ENCODE measurements at regions not wholly inside any gene's neighbourhood (a gene's known extent, or its start where the extent isn't known, plus 50 kb on each side); places are given as distances from the start of the nearest gene placed in this dataset.
A peak's percentile ranks its signal among the peaks of the same experiment; 100 is the strongest.

GRCh38 chr1:29884740-29885139 lies 648.4 kb downstream of the PTPRU start:
- Histone ChIP-seq H3K9me3 (no peaks in the 10 kb centered on the region), H3K4me1 (no peaks in the 10 kb centered on the region), H3K4me3 (no peak overlapping the region), H3K27me3 (no peaks in the 10 kb centered on the region), H3K36me3 (no peaks in the 10 kb centered on the region), H3K27ac (no peak overlapping the region)
- ATAC-seq (ENCODE audit: low FRiP score in 2 of 2) (no peak), DNase-seq (no peak)
- WGBS, 2 donors, result 91 to 93% methylated on average over 2 of the region's 2 CpGs
- TF ChIP-seq CTCF (IDR thresholded peaks at IDR 0.05) (no peak), EP300 (IDR thresholded peaks at IDR 0.05) (no peak), POLR2AphosphoS5 (IDR thresholded peaks at IDR 0.05) (no peak), POLR2A (IDR thresholded peaks at IDR 0.05) (no peak)

GRCh38 chr1:29883986-29884385 lies 647.7 kb downstream of the PTPRU start:
- ATAC-seq (ENCODE audit: low FRiP score in 2 of 2), result no peak
- no peaks in the 10 kb centered on the region for H3K9me3 ChIP-seq
- peak in 1 of 2 donors; percentile 34 for DNase-seq
- no peak overlapping the region for H3K4me3 ChIP-seq
- 90% methylated on average over 6 to 12 of the region's 12 CpGs for WGBS, 2 donors
- no peaks in the 10 kb centered on the region for H3K27me3 ChIP-seq
- no peaks in the 10 kb centered on the region for H3K4me1 ChIP-seq
- no peak overlapping the region for H3K27ac ChIP-seq
- TF ChIP-seq POLR2AphosphoS5 (IDR thresholded peaks at IDR 0.05), result no peak
- TF ChIP-seq EP300 (IDR thresholded peaks at IDR 0.05), result no peak
- TF ChIP-seq POLR2A (IDR thresholded peaks at IDR 0.05), result no peak
- no peak for TF ChIP-seq CTCF (IDR thresholded peaks at IDR 0.05)
- no peaks in the 10 kb centered on the region for H3K36me3 ChIP-seq

GRCh38 chr1:29883411-29883832 lies 647.1 kb downstream of the PTPRU start:
- H3K4me3 ChIP-seq, result no peak overlapping the region
- DNase-seq (no peak), ATAC-seq (ENCODE audit: low FRiP score in 2 of 2) (no peak)
- TF ChIP-seq POLR2A (IDR thresholded peaks at IDR 0.05) (no peak), POLR2AphosphoS5 (IDR thresholded peaks at IDR 0.05) (no peak), CTCF (IDR thresholded peaks at IDR 0.05) (no peak), EP300 (IDR thresholded peaks at IDR 0.05) (no peak)
- no peaks in the 10 kb centered on the region for H3K27me3 ChIP-seq
- no peaks in the 10 kb centered on the region for H3K36me3 ChIP-seq
- 75 to 91% methylated on average over 3 to 4 of the region's 4 CpGs for WGBS, 2 donors
- H3K9me3 ChIP-seq, result no peaks in the 10 kb centered on the region
- H3K27ac ChIP-seq, result no peak overlapping the region
- no peaks in the 10 kb centered on the region for H3K4me1 ChIP-seq

GRCh38 chr1:29880556-29880955 lies 644.2 kb downstream of the PTPRU start:
- H3K4me1 ChIP-seq, result no peaks in the 10 kb centered on the region
- ATAC-seq (ENCODE audit: low FRiP score in 2 of 2) (no peak), DNase-seq (no peak)
- no peaks in the 10 kb centered on the region for H3K36me3 ChIP-seq
- H3K27ac ChIP-seq, result no peak overlapping the region
- H3K27me3 ChIP-seq, result no peaks in the 10 kb centered on the region
- no peak overlapping the region for H3K4me3 ChIP-seq
- WGBS, 2 donors, result 83 to 93% methylated on average over 1 of the region's 1 CpG
- TF ChIP-seq CTCF (IDR thresholded peaks at IDR 0.05) (no peak), EP300 (IDR thresholded peaks at IDR 0.05) (no peak), POLR2AphosphoS5 (IDR thresholded peaks at IDR 0.05) (no peak)
- no peaks in the 10 kb centered on the region for H3K9me3 ChIP-seq

GRCh38 chr1:29879217-29879616 lies 642.9 kb downstream of the PTPRU start:
- Histone ChIP-seq H3K27ac (no peak overlapping the region), H3K27me3 (no peaks in the 10 kb centered on the region), H3K9me3 (no peaks in the 10 kb centered on the region), H3K36me3 (no peaks in the 10 kb centered on the region), H3K4me1 (no peaks in the 10 kb centered on the region), H3K4me3 (no peak overlapping the region)
- DNase-seq, result no peak
- 79% methylated on average over 5 to 8 of the region's 8 CpGs for WGBS, 2 donors
- no peak for ATAC-seq (ENCODE audit: low FRiP score in 2 of 2)
- no peak for TF ChIP-seq POLR2A (IDR thresholded peaks at IDR 0.05)
- TF ChIP-seq EP300 (IDR thresholded peaks at IDR 0.05), result no peak
- no peak for TF ChIP-seq POLR2AphosphoS5 (IDR thresholded peaks at IDR 0.05)
- no peak for TF ChIP-seq CTCF (IDR thresholded peaks at IDR 0.05)

Measured in upper lobe of left lung (tissue), 6 donors.